HG02884 (cell line): ENCODE measurements at regions not wholly inside any gene's neighbourhood (a gene's known extent, or its start where the extent isn't known, plus 50 kb on each side); places are given as distances from the start of the nearest gene placed in this dataset.

Experiments
- ATAC-seq: cut with Tn5 transposase; IDR thresholded peaks from one replicate; pipeline ENCODE4 v1.9.1; 2021; ENCODE audit warnings: mild to moderate bottlenecking, moderate library complexity; ENCODE audit not compliant: unreplicated experiment

- no peak for ATAC-seq
Measured at GRCh38 chr2:147712051-147712450, 132.8 kb upstream of the ACVR2A start.

GRCh38 chr2:147711031-147711430 is 133.8 kb upstream of the ACVR2A start:
- ATAC-seq: no peak

- no peak for ATAC-seq
Measured at GRCh38 chr2:147709655-147710054, 135.2 kb upstream of the ACVR2A start.

GRCh38 chr2:147703171-147703570 is 141.7 kb upstream of the ACVR2A start:
- no peak for ATAC-seq

- no peak for ATAC-seq
Measured at GRCh38 chr2:147698166-147698565, 146.7 kb upstream of the ACVR2A start.

GRCh38 chr2:147696426-147696825 is 148.4 kb upstream of the ACVR2A start:
- no peak for ATAC-seq

- ATAC-seq: peak; percentile 100
Measured at GRCh38 chr2:147689220-147689909, 155.5 kb upstream of the ACVR2A start.

GRCh38 chr2:147688242-147688641 is 156.6 kb upstream of the ACVR2A start:
- no peak for ATAC-seq

GRCh38 chr2:147686365-147686764 is 158.5 kb upstream of the ACVR2A start:
- ATAC-seq: no peak

- ATAC-seq: no peak
Measured at GRCh38 chr2:147684903-147685302, 159.9 kb upstream of the ACVR2A start.

- no peak for ATAC-seq
Measured at GRCh38 chr2:147683380-147683779, 161.4 kb upstream of the ACVR2A start.

GRCh38 chr2:147681093-147681492 is 163.7 kb upstream of the ACVR2A start:
- ATAC-seq: no peak

GRCh38 chr2:147679955-147680531 is 164.8 kb upstream of the ACVR2A start:
- no peak for ATAC-seq

- ATAC-seq: no peak
Measured at GRCh38 chr2:147679191-147679954, 165.5 kb upstream of the ACVR2A start.

GRCh38 chr2:147665105-147665504 is 179.7 kb upstream of the ACVR2A start:
- no peak for ATAC-seq

GRCh38 chr2:147663962-147664361 is 180.9 kb upstream of the ACVR2A start:
- peak; percentile 23 for ATAC-seq

GRCh38 chr2:147663153-147663961 is 181.5 kb upstream of the ACVR2A start:
- ATAC-seq: peak; percentile 82

- no peak for ATAC-seq
Measured at GRCh38 chr2:147662221-147662620, 182.6 kb upstream of the ACVR2A start.

- no peak for ATAC-seq
Measured at GRCh38 chr2:147660680-147661079, 184.1 kb upstream of the ACVR2A start.

GRCh38 chr2:147659051-147659450 is 185.8 kb upstream of the ACVR2A start:
- ATAC-seq: no peak
